ENCODE measurements at regions not wholly inside any gene's neighbourhood (a gene's known extent, or its start where the extent isn't known, plus 50 kb on each side); places are given as distances from the start of the nearest gene placed in this dataset.
A peak's percentile ranks its signal among the peaks of the same experiment; 100 is the strongest.
"Not testable (repeated sequence)": the region's sequence is repeated elsewhere in the genome, so short reads cannot be mapped to it uniquely, and the experiment has no call there.

- Mint-ChIP-seq H3K9me3 (peaks cover 40 to 42% of the 10 kb centered on the region in 2 donors), H3K4me1 (no peaks in the 10 kb centered on the region), H3K27me3 (no peaks in the 10 kb centered on the region), H3K27ac (no peak overlapping the region), H3K36me3 (peaks cover 90 to 96% of the 10 kb centered on the region in 2 donors), H3K4me3 (no peak overlapping the region)
- ATAC-seq (replicated peaks) (no peak), DNase-seq (no peak)
Observed at GRCh38 chr15:25091421-25092158, 136.8 kb downstream of the SNRPN start.

GRCh38 chr15:25092661-25093060, 137.9 kb downstream of the SNRPN start:
- H3K36me3 Mint-ChIP-seq, result peaks cover 88 to 96% of the 10 kb centered on the region in 2 donors
- H3K4me3 Mint-ChIP-seq, result no peak overlapping the region
- H3K27ac Mint-ChIP-seq, result no peak overlapping the region
- no peaks in the 10 kb centered on the region for H3K4me1 Mint-ChIP-seq
- DNase-seq (no peak), ATAC-seq (replicated peaks) (no peak)
- peaks cover 40 to 42% of the 10 kb centered on the region in 2 donors for H3K9me3 Mint-ChIP-seq
- H3K27me3 Mint-ChIP-seq, result no peaks in the 10 kb centered on the region

GRCh38 chr15:25093455-25094029, 138.8 kb downstream of the SNRPN start:
- no peak for ATAC-seq (replicated peaks)
- no peak for DNase-seq
- H3K27me3 Mint-ChIP-seq, result no peaks in the 10 kb centered on the region
- H3K4me3 Mint-ChIP-seq, result no peak overlapping the region
- no peaks in the 10 kb centered on the region for H3K4me1 Mint-ChIP-seq
- peaks cover 34% of the 10 kb centered on the region in 2 donors for H3K9me3 Mint-ChIP-seq
- H3K36me3 Mint-ChIP-seq, result peaks cover 82 to 89% of the 10 kb centered on the region in 2 donors
- H3K27ac Mint-ChIP-seq, result no peak overlapping the region

GRCh38 chr15:25094066-25094465, 139.3 kb downstream of the SNRPN start:
- Mint-ChIP-seq H3K9me3 (peaks cover 31 to 35% of the 10 kb centered on the region in 2 donors), H3K4me3 (no peak overlapping the region), H3K4me1 (no peaks in the 10 kb centered on the region), H3K27me3 (no peaks in the 10 kb centered on the region), H3K36me3 (peaks cover 80 to 86% of the 10 kb centered on the region in 2 donors), H3K27ac (no peak overlapping the region)
- DNase-seq (no peak), ATAC-seq (replicated peaks) (no peak)

GRCh38 chr15:25094519-25094918, 139.7 kb downstream of the SNRPN start:
- no peak for DNase-seq
- H3K36me3 Mint-ChIP-seq, result peaks cover 79 to 86% of the 10 kb centered on the region in 2 donors
- H3K9me3 Mint-ChIP-seq, result peaks cover 32 to 36% of the 10 kb centered on the region in 2 donors
- no peak overlapping the region for H3K4me3 Mint-ChIP-seq
- ATAC-seq (replicated peaks), result no peak
- H3K27ac Mint-ChIP-seq, result no peak overlapping the region
- no peaks in the 10 kb centered on the region for H3K27me3 Mint-ChIP-seq
- H3K4me1 Mint-ChIP-seq, result no peaks in the 10 kb centered on the region

GRCh38 chr15:25095179-25095578, 140.4 kb downstream of the SNRPN start:
- Mint-ChIP-seq H3K27ac (no peak overlapping the region), H3K36me3 (peaks cover 72 to 84% of the 10 kb centered on the region in 2 donors), H3K27me3 (no peaks in the 10 kb centered on the region), H3K4me3 (no peak overlapping the region), H3K9me3 (peaks cover 26 to 29% of the 10 kb centered on the region in 2 donors), H3K4me1 (no peaks in the 10 kb centered on the region)
- DNase-seq (no peak), ATAC-seq (replicated peaks) (no peak)

GRCh38 chr15:25099966-25100365, 145.2 kb downstream of the SNRPN start:
- Mint-ChIP-seq H3K36me3 (peaks cover 50 to 65% of the 10 kb centered on the region in 2 donors), H3K9me3 (peaks cover 10 to 19% of the 10 kb centered on the region in 2 donors)
- not testable (repeated sequence) for ATAC-seq (replicated peaks); H3K27me3 Mint-ChIP-seq; H3K4me3 Mint-ChIP-seq; H3K4me1 Mint-ChIP-seq; DNase-seq; H3K27ac Mint-ChIP-seq

GRCh38 chr15:25106209-25106608, 151.4 kb downstream of the SNRPN start:
- no peak for ATAC-seq (replicated peaks)
- Mint-ChIP-seq H3K4me1 (no peaks in the 10 kb centered on the region), H3K9me3 (peaks cover 13 to 14% of the 10 kb centered on the region in 2 donors), H3K4me3 (no peak overlapping the region), H3K27me3 (no peaks in the 10 kb centered on the region), H3K36me3 (peaks cover 68 to 74% of the 10 kb centered on the region in 2 donors), H3K27ac (no peak overlapping the region)
- DNase-seq, result no peak

GRCh38 chr15:25133804-25134203, 179.0 kb downstream of the SNRPN start:
- Mint-ChIP-seq H3K27me3 (no peaks in the 10 kb centered on the region), H3K27ac (no peak overlapping the region), H3K36me3 (peaks cover 9 to 20% of the 10 kb centered on the region in 2 donors), H3K4me1 (peaks cover 0 to 6% of the 10 kb centered on the region in 2 donors), H3K9me3 (peaks cover 18 to 25% of the 10 kb centered on the region in 2 donors), H3K4me3 (no peak overlapping the region)
- ATAC-seq (replicated peaks) (no peak), DNase-seq (no peak)

GRCh38 chr15:25134546-25134945, 179.8 kb downstream of the SNRPN start:
- Mint-ChIP-seq H3K4me1 (peaks cover 0 to 6% of the 10 kb centered on the region in 2 donors), H3K27ac (no peak overlapping the region), H3K36me3 (peaks cover 5 to 13% of the 10 kb centered on the region in 2 donors), H3K27me3 (no peaks in the 10 kb centered on the region), H3K4me3 (no peak overlapping the region), H3K9me3 (peaks cover 20 to 22% of the 10 kb centered on the region in 2 donors)
- DNase-seq (no peak), ATAC-seq (replicated peaks) (no peak)

- peaks cover 0 to 6% of the 10 kb centered on the region in 2 donors for H3K4me1 Mint-ChIP-seq
- H3K27me3 Mint-ChIP-seq, result no peaks in the 10 kb centered on the region
- H3K9me3 Mint-ChIP-seq, result peaks cover 21 to 28% of the 10 kb centered on the region in 2 donors
- DNase-seq (no peak), ATAC-seq (replicated peaks) (peak in 1 of 2 donors; percentile 46)
- H3K4me3 Mint-ChIP-seq, result no peak overlapping the region
- peaks cover 3 to 11% of the 10 kb centered on the region in 2 donors for H3K36me3 Mint-ChIP-seq
- H3K27ac Mint-ChIP-seq, result no peak overlapping the region
Observed at GRCh38 chr15:25136119-25136518, 181.3 kb downstream of the SNRPN start.

- DNase-seq (no peak), ATAC-seq (replicated peaks) (no peak)
- Mint-ChIP-seq H3K27ac (no peak overlapping the region), H3K4me3 (no peak overlapping the region), H3K36me3 (peaks cover 3 to 6% of the 10 kb centered on the region in 2 donors), H3K4me1 (peaks cover 0 to 6% of the 10 kb centered on the region in 2 donors), H3K9me3 (peaks cover 18 to 23% of the 10 kb centered on the region in 2 donors), H3K27me3 (no peaks in the 10 kb centered on the region)
Observed at GRCh38 chr15:25137013-25137412, 182.2 kb downstream of the SNRPN start.

- DNase-seq (no peak), ATAC-seq (replicated peaks) (no peak)
- peaks cover 16 to 24% of the 10 kb centered on the region in 2 donors for H3K9me3 Mint-ChIP-seq
- no peak overlapping the region for H3K4me3 Mint-ChIP-seq
- H3K27me3 Mint-ChIP-seq, result no peaks in the 10 kb centered on the region
- H3K4me1 Mint-ChIP-seq, result no peaks in the 10 kb centered on the region
- H3K27ac Mint-ChIP-seq, result no peak overlapping the region
- no peaks in the 10 kb centered on the region for H3K36me3 Mint-ChIP-seq
Observed at GRCh38 chr15:25169318-25169717, 214.5 kb downstream of the SNRPN start.

- no peaks in the 10 kb centered on the region for H3K4me1 Mint-ChIP-seq
- peaks cover 24 to 32% of the 10 kb centered on the region in 2 donors for H3K9me3 Mint-ChIP-seq
- H3K27ac Mint-ChIP-seq, result no peak overlapping the region
- H3K4me3 Mint-ChIP-seq, result no peak overlapping the region
- ATAC-seq (replicated peaks), result no peak
- no peaks in the 10 kb centered on the region for H3K27me3 Mint-ChIP-seq
- H3K36me3 Mint-ChIP-seq, result no peaks in the 10 kb centered on the region
- no peak for DNase-seq
Observed at GRCh38 chr15:25170113-25170731, 215.4 kb downstream of the SNRPN start.

GRCh38 chr15:25170781-25171110, 216.0 kb downstream of the SNRPN start:
- no peaks in the 10 kb centered on the region for H3K36me3 Mint-ChIP-seq
- H3K9me3 Mint-ChIP-seq, result peaks cover 24 to 30% of the 10 kb centered on the region in 2 donors
- no peak overlapping the region for H3K27ac Mint-ChIP-seq
- no peaks in the 10 kb centered on the region for H3K4me1 Mint-ChIP-seq
- no peaks in the 10 kb centered on the region for H3K27me3 Mint-ChIP-seq
- no peak overlapping the region for H3K4me3 Mint-ChIP-seq
- DNase-seq (no peak), ATAC-seq (replicated peaks) (no peak)
